Activated CD8-positive, alpha-beta memory T cell treated with anti-CD3 and anti-CD28 coated beads for 4 hours (primary cell): ENCODE measurements at regions not wholly inside any gene's neighbourhood (a gene's known extent, or its start where the extent isn't known, plus 50 kb on each side); places are given as distances from the start of the nearest gene placed in this dataset.

Experiments
- DNase-seq, 2 donors: peaks; one replicate each; pipeline ENCODE4 v3.0.0-alpha.2; 2020; ENCODE audit warnings: low read depth in 2 of 2

DNA sequence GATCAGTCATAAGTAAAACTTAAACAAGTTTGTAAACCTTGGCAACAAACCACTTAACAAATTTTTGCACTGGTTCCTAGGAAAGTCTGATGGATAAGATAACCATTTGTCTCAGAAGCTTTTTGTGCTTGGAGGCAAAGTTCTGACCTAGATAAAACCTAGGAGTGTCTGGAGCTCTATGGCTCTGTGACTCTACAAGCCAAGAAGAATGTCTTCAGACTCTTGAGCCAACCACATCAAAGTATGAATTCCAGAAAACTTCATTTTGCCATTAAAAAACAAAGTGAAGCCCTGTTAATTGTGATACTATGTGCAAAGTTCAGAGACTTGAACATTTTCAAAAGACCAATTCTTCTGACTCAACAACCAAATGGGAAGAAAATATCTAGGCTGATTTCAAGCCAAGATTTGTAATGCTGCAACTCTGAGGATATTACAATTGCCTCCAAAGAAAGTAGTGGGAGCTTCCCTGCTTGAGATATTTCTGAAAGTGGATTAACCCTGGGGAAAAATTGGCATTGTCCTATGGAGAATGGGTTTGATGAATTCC is 158.1 kb upstream of the FOXQ1 start:
- DNase-seq = no peak

DNA sequence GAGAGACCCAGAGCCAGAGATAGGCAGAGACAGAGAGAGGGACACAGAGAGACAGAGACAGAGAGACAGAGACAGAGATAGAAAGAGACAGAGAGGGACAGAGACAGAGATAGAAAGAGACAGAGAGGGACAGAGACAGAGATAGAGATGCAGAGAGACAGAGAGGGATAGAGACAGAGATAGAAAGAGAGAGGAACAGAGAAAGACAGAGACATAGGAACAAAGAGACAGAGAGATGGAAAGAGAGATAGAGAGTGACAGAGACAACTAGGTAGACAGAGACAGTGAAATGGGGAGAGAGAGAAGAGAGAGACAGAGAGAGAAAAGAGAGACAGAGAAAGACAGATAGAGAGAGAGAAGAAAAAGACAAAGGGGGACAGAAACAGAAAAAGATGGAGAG is 165.4 kb upstream of the FOXQ1 start:
- no peak for DNase-seq

DNA sequence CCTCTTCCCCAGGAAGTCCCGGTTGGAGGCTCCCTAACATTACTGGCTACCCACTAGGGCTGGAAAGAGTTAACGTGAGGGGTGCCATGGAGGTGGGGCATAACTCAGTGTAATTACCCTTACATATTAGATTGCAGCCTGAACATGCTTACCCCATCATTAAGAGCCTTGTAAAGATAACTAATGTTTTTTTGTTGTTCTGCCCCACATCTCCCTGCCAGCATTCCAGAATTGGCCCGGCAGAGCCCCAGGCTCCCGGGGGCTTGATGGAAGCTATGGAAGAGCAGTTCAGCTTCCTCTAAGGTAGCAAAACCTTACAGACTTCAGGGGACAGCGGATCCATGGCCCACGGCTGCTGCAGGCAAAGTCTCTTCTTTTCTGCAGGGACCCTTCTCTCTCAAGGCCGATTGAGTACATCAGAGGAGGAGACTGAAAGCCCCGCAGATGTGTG is 166.1 kb upstream of the FOXQ1 start:
- no peak for DNase-seq

DNA sequence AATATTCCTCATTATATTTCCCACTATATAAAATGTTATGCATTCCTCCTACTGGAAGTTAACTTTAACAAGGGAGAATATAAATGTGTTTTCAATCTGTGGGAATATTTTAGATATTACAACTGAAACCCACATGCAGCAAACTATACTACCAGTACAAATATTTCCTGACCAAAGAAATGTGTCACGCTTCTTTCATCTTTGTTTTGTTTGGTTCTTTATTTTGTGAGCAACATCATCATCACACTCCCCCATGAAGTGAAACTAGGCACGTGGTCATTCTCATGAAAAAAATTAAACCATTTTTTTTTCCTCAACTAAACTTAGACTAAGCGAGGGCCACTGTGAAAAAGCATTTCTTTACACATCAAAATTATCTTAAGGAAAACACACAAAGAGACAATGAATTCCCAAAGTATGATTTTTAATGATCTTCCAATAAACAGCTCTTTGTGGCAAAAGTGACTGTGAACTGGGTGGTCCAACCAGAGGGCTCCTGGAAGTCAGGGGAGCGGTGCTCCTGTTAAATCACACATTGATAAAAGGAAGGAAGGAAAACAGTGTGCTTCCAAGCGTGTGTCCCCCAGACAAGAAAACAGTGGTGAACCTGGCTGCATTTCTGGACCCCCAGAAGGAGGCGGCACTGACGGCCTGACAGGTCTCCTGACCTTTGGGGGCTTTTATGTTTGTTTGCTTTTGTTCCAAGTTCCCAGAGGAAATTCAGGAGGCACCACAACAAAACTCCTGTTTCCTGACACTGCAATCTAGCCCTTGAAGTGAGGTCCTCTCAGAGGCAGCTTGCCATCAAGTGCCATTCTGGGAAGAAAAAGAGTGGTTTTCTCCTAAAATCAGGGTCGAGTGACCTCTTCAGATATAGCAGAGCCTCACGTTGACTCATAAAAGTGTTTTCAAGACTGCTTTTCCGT is 166.8 kb upstream of the FOXQ1 start:
- DNase-seq = no peak

DNA sequence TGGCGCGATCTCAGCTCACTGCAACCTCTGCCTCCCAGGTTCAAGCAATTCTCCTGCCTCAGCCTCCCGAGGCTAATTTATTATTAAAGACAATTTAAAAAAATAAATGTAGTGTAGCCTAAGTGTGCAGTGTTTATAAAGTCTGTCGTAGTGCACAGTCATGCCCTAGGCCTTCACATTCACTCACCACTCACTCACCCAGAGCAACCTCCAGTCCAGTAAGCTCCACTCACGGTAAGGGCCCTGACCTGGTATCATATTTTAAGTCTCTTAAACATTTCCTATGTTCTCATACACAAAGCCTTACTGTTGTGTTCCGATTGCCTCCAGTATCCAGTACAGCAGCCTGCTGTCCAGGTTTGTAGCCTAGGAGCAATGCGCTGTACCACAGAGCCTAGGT is 168.2 kb upstream of the FOXQ1 start:
- DNase-seq = no peak

DNA sequence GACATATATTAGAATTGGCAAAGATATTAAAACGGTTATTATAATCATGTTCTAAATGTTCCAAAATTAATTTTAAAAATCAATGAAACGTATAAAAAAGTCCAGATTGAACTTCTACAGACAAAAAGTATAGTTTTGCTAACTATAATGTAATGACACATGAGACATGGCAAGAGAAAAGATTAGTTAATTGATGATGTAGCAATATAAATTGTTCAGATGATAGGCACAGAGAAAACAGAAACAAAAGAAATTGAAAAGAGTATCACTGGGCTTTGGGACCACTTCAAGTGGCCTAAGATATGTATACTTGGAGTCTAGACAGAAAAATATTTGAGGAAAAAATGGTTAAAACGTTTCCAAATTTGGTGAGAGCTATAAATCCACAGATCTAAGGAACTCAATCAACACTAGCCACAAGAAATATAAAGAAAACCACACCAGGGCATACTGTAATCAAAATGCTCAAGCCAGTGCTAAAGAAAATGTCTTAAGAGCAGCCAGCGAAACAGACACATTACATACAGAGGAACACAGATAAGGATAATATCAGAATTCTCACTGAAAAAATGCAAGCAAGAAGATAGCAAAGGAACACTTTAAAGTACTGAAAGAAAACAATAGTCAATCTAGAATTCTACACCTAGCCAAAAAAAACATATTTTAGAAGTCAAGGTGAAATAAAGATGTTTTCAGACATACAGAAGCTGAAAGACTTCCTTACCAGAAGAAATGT is 172.6 kb upstream of the FOXQ1 start:
- no peak for DNase-seq

DNA sequence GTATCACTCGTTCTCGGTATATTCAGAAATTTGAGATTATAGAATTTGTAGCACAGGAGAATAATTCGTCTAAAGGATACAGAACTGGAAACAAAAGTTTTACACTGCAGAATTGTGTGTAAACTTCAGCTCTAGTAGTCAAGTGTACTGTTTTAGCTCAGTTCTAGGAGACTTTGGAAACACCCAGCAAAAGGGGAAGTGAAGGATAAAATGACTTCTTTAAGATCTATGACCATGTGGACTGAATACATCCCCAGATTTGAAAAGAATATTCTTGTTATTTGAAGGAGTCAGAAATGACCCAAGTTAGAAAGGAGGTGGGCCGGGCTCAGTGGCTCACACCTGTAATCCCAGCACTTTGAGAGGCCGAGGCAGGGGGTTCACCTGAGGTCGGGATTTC is 174.0 kb upstream of the FOXQ1 start:
- no peak for DNase-seq

DNA sequence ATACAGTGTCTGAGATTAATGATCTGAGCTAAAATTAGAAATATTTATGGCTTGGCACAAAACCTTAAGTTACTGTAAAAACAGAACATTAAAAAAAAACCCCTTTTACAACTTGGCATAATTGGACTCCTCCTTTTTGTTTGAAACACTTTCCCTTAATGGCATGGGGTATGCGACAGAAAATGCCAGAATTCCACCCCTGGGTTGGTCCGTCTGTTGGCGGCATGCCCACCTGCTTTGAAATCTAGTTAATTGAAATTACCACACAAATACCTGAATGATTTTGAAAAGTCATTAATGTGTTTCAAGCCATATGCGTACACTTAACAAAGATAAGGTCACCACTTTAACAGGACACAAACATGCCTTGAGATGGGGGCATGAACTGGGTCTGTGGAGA is 175.1 kb upstream of the FOXQ1 start:
- no peak for DNase-seq

DNA sequence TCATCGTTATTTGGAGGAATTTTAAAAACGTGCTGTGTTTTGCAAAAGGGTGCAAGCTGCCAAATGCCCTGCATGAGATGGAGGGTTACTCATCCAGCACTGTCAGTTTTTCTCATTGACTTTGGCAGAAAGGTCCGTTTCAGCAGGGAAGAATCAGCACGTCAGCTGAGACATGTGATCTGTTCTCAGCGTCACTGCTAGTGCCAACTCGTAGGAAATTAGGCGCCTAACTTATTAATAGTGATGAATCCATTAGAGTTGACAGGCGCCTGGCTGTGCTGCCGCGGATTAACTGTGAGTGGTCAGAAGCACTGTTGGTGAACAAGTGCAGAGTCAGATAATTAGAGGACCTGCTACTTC is 175.5 kb upstream of the FOXQ1 start:
- DNase-seq = no peak

DNA sequence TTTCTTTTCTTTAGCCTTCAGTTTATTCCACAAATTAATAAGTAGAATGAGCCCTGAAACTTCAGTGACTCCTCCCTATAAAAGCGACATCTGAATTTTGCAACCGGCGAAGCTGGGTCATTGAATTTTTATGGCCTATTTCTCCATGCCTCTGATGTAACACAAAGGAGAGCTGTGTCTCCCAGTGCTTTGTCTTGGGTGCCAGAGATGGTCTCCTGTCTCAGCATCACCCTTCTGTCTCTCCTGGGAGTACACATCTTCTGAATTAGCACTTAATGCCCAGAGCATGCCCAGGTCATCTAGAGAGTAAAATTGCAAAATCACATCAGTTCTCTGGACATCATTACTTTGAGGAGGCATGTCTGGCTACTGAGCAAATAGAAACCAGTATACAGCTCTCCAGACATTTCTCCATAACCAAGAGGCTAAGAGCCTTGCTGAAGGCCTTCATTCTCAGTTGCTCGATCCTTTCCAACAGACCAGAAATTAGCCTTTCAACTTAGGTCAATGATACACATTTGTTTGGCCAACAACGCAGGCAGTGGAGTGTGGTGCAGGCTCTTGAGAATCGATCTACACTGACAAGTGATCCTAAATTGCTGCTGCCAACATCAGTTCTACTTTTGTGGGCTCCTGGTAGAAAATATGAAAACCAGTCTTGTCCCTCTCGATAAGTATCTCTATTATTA is 176.0 kb upstream of the FOXQ1 start:
- no peak for DNase-seq

DNA sequence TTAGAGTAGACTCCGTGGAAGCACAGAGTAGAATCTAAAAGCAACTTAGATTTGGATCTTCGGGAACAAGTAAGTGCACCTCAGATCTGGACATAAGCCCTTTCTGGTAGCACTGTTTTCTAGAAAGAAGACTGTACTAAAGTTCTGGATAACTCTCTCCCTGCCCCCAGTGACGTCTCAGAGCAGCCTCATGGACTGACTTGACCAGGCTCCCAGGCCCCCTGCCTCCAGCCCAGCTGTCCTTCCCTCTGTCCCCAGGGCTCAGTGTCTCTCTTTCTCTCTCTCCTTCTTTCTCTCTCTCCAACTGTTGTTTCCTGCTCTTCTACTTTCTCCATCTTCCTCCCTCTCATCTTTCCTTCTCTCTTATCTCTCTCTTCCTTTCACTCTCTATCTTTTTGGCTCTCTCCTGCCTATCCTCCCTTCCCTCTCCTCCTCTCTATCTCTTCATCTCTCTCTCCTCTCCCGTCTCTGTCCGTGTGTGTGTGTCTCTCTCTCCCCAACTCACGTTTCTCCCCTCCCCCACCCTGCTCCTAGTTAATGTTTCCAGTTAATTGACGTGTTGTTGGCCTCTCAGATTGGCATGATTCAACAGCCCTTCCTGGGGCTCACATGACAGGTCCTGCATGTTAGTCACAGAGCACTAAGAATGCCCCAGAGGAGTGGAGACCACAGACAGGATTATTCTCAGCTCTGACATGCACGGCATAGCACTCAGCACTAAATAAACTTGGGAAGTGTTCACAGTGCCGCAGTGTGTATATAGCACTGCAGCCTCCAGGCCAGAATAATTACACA is 180.4 kb upstream of the FOXQ1 start:
- no peak for DNase-seq

DNA sequence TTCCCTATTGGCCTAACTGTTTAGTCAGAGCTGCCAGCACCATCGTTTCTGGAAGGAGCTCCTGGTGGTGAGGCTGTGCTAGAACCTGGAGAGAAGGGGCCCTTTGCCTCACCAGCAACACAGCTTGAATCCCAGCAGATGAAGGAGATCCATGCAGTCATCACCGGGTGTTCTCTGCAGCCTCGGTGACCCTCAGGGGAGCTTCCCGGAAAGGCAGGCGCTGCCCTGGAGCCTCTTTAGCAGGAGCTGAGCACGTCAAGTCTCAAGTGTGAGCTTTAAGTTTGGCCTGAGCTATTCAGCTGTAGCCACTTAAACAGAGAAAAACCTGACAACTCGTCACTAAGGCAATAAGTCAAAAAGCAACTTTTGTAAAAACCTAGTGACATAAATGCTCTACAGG is 181.2 kb upstream of the FOXQ1 start:
- no peak for DNase-seq

DNA sequence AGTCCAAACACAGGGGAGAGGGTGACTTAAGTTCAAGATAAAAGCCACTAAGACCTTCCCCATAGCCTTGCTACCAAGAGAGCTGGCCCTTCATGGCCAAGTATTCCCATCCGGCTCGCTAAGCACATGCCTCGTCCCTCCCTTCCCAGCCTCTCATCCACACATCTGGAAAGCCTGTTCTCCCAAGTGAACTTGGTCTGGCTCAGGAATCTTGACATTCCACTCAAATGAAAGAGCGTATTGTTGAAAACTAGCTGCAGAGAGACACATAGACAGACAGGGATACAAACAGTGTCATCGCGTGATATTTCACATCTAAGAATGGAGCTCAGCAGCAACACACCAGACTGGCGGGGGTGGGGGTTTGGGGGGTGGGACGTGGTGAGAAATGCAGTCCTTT is 182.8 kb upstream of the FOXQ1 start:
- DNase-seq = no peak

DNA sequence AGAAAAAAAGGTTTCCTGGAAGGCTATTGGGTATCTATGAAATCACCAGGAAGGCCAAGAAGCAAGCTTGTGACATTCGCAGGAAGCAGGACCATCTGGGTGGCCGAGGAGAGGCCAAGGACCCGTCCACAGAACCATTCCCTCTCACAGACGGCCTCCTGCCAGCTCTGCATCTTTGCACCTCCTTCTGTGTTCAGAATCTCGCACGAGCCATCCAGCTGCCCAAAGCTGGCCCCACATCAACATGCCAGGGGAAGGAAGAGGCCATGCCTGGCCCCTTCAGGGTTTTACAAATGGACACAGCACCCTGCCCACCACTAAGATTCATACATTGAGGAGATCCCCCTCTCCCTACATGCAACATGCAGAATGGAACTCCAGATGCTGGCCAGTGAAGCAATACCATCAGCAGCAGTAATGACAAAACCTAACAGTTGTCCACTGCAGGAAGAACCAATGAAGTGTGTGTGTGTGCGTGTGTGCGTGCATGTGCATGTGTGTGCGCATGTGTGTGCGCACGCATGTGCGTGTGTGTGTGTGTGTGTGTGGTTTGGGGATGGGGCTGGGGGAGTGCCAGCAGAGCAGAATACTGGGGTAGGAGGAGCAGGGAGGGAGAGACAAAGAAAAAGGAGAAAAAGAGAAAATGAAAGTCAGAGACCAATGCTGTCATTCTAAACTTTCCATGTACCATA is 184.2 kb upstream of the FOXQ1 start:
- no peak for DNase-seq

DNA sequence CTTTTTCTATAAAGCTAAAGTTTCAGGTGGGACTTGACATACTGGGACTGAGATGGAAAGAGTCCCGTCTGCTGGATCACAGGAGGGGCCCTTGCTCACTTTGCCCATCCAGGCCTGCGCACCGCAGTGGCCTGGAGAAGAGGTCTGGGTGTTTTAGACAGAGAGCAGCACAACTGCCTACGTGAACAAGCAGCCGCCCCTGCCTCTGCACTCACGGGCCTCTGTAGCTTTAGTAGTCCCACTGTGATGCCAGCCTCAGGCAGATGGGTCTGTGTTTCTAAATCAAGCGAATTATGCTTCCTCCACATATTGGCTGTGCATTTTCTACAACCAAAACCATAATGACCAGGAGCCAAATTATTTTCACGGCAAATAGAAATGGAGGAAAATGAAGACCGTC is 184.8 kb upstream of the FOXQ1 start:
- no peak for DNase-seq

DNA sequence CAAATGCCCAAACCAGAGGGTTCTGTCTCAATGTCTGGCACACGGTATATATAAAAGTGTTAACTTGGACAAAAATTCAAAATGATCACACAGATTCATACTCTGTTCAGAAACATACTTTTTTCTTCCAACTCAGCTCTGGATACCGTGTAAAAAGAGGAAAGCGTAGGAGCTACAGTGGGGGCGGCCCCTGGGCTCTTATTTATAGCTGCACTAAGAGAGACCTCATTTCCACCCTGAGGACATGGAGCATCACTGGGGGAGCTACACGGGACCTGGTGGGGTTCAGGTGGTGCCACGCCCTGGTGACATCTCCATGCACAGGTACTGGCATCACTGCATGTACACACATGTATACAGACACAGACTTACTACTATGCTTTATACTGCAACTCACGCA is 185.9 kb upstream of the FOXQ1 start:
- no peak for DNase-seq

DNA sequence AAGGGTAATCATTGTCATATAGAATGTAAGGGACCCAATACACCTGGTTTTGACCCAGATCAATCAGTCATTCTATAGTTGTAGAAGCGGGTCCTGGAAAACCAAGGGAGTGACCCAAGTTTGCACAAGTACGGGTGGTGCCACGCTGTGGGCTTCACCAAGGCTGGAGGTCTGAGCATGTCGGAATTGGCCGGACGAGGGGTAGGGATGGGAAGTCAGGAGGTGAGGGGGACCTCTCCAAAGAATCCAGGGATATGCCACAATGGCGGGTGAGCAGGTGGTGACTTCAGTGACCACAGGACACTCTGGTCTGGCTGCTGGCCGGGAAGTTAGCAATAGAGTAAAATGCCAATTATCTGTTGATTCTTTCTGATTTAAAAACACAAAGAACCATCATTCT is 186.6 kb upstream of the FOXQ1 start:
- no peak for DNase-seq

DNA sequence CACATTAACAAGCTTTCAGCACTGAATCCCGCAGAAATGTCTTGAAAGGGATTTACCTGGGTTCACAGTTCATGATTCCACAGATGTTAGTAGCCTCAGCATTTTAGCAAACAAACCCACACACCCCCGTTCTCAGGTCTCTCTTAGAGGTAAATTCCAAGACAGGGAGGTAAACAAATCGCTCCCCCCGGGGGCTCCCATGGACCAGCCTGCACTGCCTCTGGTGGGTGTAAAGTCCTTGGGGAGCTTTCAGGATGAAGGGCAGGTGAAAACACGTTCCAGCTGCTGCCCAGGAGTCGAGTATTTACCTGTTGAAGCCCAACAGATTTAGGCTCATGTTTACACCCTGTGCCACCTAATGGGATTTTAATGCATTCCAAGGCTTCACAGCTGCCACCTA is 187.0 kb upstream of the FOXQ1 start:
- DNase-seq = no peak

DNA sequence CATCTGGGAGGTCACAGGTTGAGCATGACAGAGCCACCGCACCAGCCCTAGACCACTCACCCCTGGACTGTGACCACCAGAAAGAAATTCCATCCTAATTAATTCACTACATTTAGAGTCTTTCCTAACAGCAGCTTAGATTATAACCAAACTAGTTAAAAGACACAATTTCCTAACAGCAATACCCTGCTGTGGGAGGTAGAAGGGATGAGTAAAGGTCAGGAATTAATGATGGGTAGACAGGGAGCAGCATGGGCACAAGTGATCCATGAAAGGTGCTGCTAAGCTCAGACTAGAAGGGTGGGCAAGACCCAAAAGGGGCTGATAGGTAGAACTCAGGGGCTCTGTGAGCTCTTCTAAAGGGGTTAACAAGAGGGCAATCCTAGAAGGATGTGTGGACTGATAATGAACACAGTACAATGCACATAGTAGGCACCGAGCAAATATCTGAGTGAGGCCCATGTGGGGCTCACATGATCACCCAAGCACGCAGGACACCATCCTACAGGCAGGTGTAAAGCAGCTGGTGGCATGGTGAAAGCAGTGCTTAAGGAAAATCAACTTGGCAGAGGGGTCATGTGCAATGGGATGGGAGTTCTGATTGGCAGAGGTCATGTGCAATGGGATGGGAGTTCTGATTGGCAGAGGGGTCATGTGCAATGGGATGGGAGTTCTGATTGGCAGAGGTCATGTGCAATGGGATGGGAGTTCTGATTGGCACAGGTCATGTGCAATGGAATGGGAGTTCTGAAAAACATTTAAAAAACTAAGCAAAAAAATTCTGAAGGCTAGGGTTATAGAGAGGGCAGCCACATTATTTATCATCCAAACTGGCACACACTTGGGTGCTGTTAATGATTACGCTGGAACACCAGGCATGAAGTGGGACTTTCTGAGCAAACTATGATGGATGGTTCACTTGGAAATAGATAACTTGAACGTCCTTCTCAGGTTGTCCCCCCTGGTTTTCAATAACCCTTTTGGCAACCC is 188.2 kb upstream of the FOXQ1 start:
- no peak for DNase-seq

DNA sequence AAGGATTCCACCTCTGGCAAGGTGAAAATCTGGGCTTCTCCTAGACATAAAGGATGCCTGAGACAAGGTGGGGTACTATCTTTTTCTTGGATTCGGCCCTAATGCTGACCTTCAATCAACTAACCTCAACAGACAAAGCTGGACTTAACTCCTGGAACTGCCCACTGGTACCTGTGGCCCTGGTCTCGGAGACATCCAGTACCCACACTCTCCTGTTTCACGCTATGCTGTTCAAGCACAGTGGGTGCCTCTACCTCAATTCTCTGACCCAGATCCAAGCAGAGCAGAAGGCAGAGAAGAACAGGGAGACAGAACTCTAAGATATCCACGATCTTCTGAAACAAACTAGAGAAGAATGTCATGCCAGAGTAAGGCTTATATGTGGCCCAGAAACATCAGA is 189.8 kb upstream of the FOXQ1 start:
- no peak for DNase-seq
